ENCODE measurements at regions not wholly inside any gene's neighbourhood (a gene's known extent, or its start where the extent isn't known, plus 50 kb on each side); places are given as distances from the start of the nearest gene placed in this dataset.
"Not testable (repeated sequence)": the region's sequence is repeated elsewhere in the genome, so short reads cannot be mapped to it uniquely, and the experiment has no call there.

DNA sequence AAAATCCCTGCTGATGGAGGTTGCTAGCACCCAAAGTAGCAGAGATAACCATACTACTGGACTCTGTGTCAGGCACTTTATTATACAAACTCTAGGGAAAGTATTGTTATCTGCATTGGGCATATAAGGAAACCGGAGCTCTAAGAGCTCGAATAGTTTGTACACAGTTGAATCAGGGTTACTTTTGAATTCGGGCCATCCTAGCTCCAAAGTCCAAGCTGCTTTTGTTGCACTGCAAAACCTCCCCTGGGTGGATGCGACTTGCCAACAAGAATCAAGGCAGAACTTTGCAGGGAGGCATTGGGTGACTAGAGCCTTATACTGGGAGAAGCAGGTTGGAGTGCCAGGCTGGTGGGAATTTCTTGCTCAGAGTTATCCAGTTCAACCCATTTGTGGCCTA, 435.1 kb downstream of the SPATA31D1 start:
- ChIA-PET CTCF (no interaction called here), POLR2A (no interaction called here)

GRCh38 chr9:82424599-82425120, 436.1 kb downstream of the SPATA31D1 start:
- CTCF ChIA-PET: no interaction called here
- POLR2A ChIA-PET: no interaction called here

DNA sequence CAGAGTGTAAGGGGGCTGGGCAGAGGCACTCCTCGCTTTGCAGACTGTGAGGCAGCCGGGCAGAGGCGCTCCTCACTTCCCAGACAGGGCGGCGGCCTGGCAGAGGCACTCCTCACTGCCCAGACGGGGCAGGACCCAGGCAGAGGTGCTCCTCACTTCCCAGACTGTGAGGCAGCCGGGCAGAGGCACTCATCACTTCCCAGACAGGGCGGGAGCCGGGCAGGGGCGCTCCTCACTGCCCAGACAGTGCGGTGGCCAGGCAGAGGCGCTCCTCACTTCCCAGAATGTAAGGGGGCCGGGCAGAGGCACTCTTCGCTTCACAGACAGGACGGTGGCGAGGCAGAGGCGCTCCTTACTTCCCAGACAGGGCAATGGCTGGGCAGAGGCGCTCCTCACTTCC, 442.5 kb downstream of the SPATA31D1 start:
- ChIA-PET POLR2A (no interaction called here), CTCF (no interaction called here)

GRCh38 chr9:82433290-82433931, 444.8 kb downstream of the SPATA31D1 start:
- POLR2A ChIA-PET, CTCF ChIA-PET: not testable (repeated sequence)

- POLR2A ChIA-PET: no interaction called here
- CTCF ChIA-PET: no interaction called here
These were observed 447.9 kb downstream of the SPATA31D1 start for GRCh38 chr9:82436475-82436874.

GRCh38 chr9:82437183-82437582, 448.6 kb downstream of the SPATA31D1 start:
- CTCF ChIA-PET, POLR2A ChIA-PET: not testable (repeated sequence)

DNA sequence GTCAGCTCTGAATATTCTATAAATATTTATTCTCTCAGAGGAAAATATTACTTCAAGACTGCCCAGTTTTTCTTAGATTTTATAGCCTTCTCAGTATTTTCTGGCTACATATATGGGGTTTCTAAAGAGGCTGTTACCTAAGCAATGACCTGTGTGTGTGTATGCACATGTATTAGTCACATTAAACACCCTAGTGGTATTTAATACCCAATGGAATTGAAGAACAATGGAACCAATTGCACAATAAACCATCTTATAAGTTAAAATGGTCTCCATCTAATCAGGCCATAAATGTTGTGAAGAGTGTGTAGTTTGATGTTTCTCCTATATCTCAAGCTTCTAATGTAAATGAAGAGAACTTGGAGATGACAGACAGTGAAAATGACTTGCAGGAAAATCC, 450.0 kb downstream of the SPATA31D1 start:
- POLR2A ChIA-PET: no interaction called here

GRCh38 chr9:82443312-82443711, 454.7 kb downstream of the SPATA31D1 start:
- POLR2A ChIA-PET: no interaction called here
- CTCF ChIA-PET: no interaction called here

More for the DNA sequence above, 450.0 kb downstream of the SPATA31D1 start:
- CTCF ChIA-PET: no interaction called here

- ChIA-PET POLR2A (no interaction called here), CTCF (no interaction called here)
These were observed 457.0 kb downstream of the SPATA31D1 start for GRCh38 chr9:82445556-82445955.

DNA sequence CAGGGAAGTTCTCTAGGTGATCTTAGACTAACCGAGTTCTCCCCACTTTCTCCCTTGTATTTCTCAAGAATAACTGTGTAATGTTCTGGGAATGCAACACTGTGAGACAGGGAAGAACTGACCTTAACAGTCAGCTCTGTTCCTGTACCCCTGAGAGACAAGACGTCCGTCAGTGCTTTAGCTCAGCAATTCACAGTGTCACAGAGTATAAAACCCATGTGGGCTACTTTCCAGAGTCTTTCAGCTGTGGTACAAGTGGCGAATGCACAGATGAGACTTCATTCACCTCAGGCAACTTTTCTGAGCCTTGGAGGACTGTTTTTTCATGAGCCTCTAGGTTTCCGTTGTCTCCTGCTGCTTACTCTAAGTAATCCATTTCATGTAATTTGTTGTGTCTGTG, 458.8 kb downstream of the SPATA31D1 start:
- POLR2A ChIA-PET: no interaction called here
- CTCF ChIA-PET: no interaction called here

DNA sequence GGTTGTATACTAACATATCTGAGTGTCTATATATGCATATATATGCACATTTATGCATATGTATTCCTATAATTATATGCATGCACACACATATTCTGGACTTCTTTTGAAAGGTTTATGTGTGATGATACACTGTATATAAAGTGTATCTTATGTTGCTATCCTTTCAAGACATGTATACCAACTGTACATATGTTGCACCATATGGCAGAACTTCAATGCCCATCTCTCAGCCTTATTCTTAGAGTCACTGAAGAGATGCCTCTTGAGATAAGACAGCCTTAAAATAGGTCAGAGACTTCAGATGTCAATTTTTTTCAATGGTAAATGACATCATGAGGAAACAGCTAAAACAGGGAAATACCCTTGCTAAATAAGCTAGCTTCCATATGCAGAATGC, 461.4 kb downstream of the SPATA31D1 start:
- ChIA-PET POLR2A (no interaction called here), CTCF (no interaction called here)

DNA sequence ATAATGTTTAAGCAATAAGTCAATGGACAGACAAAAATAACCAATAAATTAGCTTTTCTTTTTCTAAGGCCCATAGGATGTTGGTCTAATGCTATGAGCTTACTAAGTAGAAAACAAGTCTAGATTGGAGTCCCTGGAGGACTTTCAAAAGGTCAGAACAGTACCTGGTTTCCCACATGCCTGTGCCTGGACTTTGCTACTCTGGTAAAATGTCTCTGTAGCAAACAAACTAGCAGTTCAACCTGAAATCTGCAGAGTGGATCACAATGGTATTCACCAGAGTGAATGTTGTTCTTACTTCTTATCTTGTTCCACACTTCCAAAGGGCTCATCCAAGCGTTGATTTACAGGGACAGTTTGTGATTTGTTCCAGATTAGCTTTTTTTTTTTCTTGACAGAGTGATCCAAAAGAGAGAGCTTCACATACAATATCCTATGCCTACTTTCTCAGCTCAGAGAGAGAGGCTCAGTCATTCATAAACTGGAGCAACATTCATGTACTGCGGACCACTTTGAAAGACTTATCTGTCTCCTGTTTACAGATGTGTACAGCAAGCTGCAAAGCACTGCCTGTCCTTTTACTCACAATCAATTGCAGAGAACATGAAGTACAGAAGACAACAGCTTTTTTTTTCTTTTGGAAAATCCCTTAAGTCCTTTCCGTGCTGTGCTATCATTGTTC, 466.1 kb downstream of the SPATA31D1 start:
- POLR2A ChIA-PET: no interaction called here

DNA sequence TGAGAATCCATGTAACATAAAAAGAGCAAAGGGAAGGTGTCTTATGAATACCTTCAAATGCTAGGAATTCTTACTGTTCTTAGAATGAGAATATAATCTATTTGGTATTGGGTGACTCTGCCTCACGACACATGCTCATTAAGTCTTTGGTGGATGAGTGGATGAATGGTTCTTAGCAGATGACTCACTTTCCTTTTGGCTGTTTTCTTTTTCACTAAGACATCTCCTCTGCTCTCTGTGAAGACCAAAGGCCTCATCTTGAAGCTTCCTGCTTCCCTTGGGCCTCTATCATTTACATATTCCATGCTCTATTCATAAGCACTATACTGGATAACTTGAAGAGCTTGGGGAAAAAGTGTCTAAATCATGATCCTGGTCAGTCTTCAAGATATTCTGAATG, 468.1 kb downstream of the SPATA31D1 start:
- POLR2A ChIA-PET: no interaction called here
- CTCF ChIA-PET: no interaction called here

More for the DNA sequence above, 466.1 kb downstream of the SPATA31D1 start:
- CTCF ChIA-PET: interaction anchor here (0.7 to 0.9 kb wide), 2 partner anchors 23 to 322 kb away, joined by 3 read pairs; no protein-coding TSS in a partner anchor

DNA sequence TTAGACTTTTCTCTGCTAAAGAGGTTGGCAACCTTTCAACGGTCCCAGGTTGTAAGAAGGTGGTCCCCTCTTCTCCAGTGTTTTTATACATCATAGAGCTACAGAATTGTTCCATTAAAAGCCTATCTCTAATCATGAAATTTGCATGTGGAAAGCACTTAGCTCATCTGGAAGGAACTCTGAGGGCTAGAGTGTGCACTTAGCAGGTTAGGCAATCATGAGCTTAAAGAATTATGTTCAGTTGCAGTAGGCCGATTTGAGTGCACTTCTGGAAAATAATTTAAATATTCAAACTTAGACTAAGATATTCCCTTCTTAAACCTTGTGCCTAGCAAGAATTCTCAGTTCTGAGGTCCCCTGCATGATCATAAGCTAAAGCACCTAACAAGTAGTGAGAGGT, 468.7 kb downstream of the SPATA31D1 start:
- POLR2A ChIA-PET: no interaction called here
- CTCF ChIA-PET: no interaction called here

DNA sequence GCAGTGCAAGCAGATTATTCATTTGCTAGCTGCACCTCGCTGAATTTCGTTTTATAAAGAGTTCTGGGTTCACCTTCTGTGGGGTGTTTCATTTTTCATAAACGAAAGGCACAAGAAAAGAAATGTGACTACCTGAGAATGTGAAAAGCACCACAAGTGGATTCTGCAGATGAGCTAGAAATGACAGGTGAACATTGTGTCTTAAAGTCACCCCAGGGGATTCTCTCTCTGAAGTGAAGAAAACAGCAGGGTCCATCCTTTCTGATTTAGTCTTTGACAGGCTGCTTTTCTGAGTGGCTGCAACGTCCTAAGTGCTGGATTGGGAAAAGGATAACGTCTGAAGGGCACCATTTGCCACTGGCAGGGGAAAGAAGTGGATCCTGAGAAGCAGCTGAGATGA, 469.3 kb downstream of the SPATA31D1 start:
- CTCF ChIA-PET: no interaction called here
- POLR2A ChIA-PET: no interaction called here

- ChIA-PET CTCF (no interaction called here), POLR2A (no interaction called here)
These were observed 469.7 kb downstream of the SPATA31D1 start for GRCh38 chr9:82458296-82458695.

DNA sequence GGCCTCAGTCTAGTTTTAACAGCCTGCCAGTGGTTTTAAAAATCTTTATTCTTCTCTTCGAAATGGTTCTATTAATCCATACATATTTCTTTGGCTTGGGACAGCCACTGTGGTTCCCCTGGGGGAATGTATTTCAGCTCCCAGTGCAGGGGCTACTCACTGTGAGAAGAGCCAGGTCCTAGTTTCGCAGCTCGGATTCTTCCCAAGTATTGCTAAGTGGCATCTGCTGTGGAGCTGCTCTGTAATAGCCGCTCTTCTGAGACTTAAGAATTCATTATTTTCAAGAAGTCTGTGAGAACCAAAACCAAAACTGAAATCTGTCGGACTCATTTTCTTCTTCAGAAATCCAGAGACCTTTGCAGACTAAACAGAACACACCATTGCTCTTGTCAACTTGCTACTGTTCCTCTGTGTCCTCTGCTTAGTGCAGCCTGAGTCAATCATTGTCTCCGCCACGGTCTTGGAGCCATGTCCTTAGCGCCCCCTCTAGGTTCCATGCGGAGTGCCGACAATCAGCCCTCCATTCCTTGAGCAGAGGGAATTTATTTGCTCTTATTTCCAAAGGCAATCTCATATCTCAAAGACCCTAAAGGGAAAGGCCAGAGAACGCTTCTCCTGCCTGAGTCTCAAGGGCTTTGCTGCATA, 478.2 kb downstream of the SPATA31D1 start:
- CTCF ChIA-PET: no interaction called here

GRCh38 chr9:82467436-82467835, 478.9 kb downstream of the SPATA31D1 start:
- POLR2A ChIA-PET: no interaction called here

More for the DNA sequence above, 478.2 kb downstream of the SPATA31D1 start:
- POLR2A ChIA-PET: no interaction called here

DNA sequence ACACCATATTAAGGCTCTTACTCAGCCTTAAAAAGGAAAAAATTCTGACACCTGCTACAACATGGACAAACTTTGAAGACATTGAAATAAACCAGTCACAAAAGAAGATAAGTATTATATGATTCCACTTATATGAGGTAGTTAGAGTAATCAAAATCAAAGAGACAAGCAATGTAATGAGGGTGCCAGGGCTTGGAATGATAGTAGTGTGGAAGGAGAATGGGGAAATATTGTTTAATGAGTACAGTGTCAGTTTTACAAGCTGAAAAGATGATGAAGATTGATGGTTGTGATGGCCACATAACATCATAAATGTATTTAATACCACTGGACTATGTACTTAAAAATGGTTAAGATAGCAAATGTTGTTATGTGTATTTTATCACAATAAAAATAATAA, 485.7 kb downstream of the SPATA31D1 start:
- ChIA-PET POLR2A (no interaction called here), CTCF (no interaction called here)

More at GRCh38 chr9:82467436-82467835, 478.9 kb downstream of the SPATA31D1 start:
- CTCF ChIA-PET: no interaction called here

DNA sequence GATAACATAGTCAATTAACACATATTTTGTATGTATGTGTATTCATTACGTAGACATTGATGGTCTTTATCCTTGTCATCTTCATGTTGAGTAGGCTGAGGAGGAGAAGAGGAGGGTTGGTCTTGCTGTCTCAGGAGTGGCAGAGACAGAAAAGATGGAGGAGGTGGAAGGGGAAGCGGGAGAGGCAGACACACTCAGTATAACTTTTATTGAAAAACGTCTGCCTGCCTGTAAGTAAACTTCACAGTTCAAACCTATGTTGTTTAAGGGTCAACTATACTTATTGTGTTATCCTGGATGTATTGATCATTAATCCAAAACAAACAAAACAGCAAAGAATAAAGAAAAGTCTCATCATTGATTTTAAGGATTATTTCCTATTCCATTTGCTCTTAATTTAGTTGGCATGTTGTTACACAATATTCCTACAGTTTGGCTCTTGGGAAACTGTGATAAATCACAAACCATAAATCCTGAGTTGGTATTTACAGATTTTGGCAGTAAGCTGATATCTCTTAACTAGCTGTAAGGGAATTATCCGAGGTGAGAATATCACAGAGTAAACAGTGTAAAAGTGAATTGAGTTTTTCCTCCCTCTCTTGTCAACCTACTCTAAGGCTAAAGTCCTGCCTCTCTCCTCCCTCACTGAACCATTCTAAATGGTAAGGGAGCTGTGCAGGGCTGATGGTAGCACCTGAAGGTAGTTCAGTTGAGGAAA, 487.2 kb downstream of the SPATA31D1 start:
- ChIA-PET POLR2A (no interaction called here), CTCF (no interaction called here)

GRCh38 chr9:82480921-82481320, 492.3 kb downstream of the SPATA31D1 start:
- CTCF ChIA-PET: no interaction called here
- POLR2A ChIA-PET: no interaction called here
